NB4 (cell line): ENCODE measurements at regions not wholly inside any gene's neighbourhood (a gene's known extent, or its start where the extent isn't known, plus 50 kb on each side); places are given as distances from the start of the nearest gene placed in this dataset.

Experiments used
- CTCF ChIP-seq: IDR thresholded peaks from one replicate; pipeline ENCODE4 v1.5.1; 2012; ENCODE audit warnings: low read depth, low read length
- MYC ChIP-seq: IDR thresholded peaks from 2 replicates; pipeline ENCODE4 v1.6.1; 2011; ENCODE audit warnings: low read depth, low read length
- POLR2A ChIP-seq: IDR thresholded peaks from 2 replicates; pipeline ENCODE4 v1.6.1; 2011; ENCODE audit warnings: mild to moderate bottlenecking; ENCODE audit not compliant: insufficient read length; ENCODE audit errors: extremely low read depth
- TF ChIP-seq, protein P1 (sequence below): IDR thresholded peaks from 2 replicates; pipeline ENCODE4 v1.6.1; 2011; ENCODE audit warnings: low read depth, low read length

DNA sequence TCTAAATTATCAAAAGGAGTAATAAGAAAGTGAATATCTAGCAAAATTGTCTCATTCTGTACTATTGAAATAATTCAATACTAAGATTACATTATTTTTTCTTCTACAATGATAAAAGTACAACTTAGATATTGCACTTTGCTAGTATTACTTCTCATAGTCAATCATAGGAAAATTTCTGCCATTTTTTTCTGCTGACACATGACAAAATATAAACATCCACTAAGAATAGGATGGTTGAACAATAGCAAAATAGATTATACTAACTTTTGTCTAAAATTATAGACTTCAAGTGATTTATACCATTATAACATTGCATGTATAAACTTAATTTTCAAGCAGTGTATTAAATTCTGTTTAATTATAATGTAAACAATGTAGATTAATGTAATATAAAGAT, 540.2 kb downstream of the PDHA2 start:
- TF ChIP-seq CTCF, result no peak
- no peak for TF ChIP-seq POLR2A
- TF ChIP-seq, protein P1, sequence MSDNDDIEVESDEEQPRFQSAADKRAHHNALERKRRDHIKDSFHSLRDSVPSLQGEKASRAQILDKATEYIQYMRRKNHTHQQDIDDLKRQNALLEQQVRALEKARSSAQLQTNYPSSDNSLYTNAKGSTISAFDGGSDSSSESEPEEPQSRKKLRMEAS, result no peak
- no peak for TF ChIP-seq MYC
